Right ventricle myocardium superior (tissue), 1 donor: ENCODE measurements at regions not wholly inside any gene's neighbourhood (a gene's known extent, or its start where the extent isn't known, plus 50 kb on each side); places are given as distances from the start of the nearest gene placed in this dataset.
A peak's percentile ranks its signal among the peaks of the same experiment; 100 is the strongest.

ENCODE experiments used
- ATAC-seq: fragments of 200-7000 bp; cut with Tn5 transposase; one replicate; pipeline ENCODE4 v1.9.1; 2020; ENCODE audit warnings: mild to moderate bottlenecking; ENCODE audit not compliant: poor library complexity
- DNase-seq: peaks from one replicate; pipeline ENCODE4 v3.0.0-alpha.2; 2020
- intact Hi-C: fragments of 100-400 bp; cut with DNase I; formaldehyde crosslinking; loops from one replicate; pipeline ENCODE4 v1.11.2; 2022
- donor health status: DM: no; HTN: yes; CAD: no; lungs with severe emphysema.

DNA sequence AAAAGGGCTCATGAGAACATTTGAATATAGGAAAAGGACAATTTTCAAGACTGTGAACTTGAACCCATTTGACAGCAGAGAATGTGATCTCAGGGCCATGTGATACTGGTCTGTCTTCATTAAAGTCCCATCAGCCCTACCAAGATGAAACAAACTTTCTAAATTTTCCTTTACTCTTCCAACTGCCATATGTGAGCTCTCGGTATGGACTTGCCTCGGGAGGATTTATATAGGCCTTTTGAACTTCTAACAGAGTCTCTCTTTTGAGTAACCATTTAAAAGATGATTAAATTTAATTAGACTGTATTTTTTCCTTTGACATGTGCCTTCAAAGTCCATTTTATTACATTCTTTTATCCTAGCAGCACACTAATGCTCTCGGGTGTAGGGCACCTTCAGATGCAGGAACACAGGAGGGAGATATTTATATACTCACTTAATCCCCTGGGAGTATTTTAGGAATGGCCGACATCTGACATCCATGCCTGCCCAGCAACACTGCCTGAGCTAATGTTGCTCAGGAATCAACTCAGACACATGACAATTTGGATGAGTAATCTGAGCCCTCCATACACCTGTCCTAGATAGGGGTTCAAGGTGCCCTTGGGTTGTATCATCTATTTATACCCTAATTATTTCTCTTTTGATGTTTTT is 155.0 kb downstream of the SLC7A11 start:
- peak; percentile 85 for ATAC-seq
- no peak for DNase-seq
- intact Hi-C loops = no loop called here

DNA sequence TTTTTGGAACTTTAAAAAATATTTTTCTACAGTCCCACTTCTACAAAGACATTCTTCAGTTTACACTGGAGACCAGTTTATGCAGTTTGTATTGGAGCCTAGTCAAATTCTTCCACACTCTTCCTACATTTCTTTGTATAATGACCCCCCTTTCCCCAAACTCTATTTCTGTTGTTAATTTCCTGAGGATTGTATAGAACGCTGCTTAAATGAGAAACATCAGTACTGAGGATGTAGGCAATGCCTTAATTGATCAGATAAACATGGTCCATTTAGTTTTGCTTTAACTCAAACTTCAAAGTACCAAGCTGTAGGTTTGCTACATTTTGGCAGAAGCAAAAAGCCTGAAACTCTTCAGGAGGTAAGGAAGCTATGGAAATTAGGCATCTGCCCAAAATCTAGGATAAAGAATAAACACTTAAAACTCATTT is 155.5 kb downstream of the SLC7A11 start:
- DNase-seq = no peak
- ATAC-seq = no peak
- intact Hi-C loops = no loop called here

DNA sequence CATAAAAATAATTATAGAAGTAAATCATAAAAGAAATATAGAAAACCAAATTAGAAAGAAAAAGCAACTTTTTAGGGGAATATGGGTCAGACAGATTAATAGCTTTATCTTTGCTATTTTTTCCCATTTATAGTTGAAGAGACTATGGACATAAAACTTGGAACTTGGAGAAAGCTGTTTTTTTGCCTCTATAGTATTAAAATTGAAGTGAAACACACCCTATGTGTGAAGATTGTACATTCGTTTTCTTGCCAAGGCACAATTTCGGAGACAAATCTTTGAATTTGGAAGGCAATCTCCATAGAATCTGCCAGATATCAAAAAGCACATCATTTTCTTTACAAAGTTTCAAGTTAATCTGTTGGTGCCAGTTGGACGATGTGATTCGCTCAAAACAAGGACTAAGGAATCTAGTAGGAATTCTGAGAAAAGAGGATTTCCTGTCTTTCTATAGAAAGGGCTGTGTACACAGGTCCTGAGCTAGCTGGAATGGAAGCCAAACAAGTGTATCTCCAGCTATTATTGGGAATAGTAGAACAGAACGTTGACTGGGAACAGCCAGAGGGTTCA is 156.3 kb downstream of the SLC7A11 start:
- ATAC-seq = no peak
- intact Hi-C loops = no loop called here
- DNase-seq = no peak

DNA sequence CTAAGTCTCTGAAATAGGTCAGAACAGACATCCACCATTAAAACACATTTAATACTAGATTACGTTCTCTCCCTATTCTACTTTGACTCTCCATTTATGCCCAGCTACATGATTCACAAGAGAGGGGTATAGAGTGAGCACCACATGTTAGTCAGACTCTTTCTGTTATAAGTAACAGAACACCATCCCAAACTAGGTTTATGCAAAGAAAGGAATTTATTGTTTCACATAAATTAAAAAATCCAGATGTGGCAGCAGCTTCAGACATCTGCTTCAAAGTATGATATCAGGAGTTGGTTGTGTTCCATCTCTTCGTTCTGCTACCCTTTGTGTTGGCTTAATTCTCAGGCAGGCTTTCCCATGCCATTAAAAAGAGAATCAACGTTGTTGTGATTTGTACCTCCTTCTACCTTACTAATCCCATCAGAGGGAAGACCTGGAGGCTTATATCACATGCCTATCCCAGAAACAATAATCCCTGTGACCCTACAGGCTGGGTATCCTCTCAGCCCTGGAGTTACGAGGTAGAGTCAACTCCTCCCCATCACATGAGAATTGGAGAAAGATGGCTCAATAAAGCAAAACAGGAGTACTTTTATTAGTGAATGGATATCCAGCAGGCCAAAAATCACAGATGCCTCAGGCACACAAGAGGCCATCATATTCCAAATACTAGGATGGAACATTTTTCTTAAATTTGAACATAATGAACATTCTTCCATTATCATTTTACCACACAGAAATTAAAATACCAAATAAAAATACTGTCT is 163.2 kb downstream of the SLC7A11 start:
- peak; percentile 31 for ATAC-seq
- DNase-seq = no peak
- intact Hi-C loops = no loop called here

DNA sequence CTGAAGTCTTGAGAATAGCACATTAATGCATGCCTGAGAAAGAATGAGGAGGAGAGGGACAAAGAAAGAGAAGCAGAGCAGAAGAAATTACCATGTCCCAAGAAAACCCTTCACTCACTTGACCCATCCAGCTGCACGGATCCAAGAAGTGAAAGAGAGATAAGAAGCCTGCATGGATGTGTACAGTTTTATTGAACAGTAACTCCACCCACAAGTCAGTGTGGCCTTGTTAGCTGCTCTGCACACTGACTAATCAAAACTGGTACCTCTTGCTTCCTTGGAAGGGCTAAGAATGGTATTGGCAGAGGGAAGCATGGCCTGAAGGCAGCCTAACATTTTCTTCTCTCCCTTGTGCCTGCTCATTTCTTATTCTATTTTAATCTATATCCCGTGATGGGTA is 163.9 kb downstream of the SLC7A11 start:
- DNase-seq (no peak), ATAC-seq (no peak)
- intact Hi-C loops = no loop called here

DNA sequence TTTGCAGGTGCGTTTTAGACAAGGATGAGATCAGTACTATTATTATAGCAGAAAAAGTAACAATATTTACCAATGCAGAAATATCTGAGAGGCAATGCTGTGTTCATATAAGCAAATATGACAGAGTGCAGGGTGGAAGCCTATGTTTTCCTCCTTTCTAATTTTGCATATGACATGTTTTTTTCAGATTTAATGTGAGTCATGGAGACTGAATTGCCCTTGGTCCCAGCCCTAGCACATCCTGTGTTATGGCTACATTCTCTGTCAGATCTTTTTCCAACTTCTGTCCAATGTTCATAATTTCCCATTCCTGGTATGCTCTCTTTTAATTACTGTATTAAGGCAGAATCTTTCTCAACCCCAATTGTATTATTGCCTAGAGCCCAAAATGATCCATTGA is 165.6 kb downstream of the SLC7A11 start:
- intact Hi-C loops = no loop called here
- ATAC-seq (no peak), DNase-seq (no peak)

DNA sequence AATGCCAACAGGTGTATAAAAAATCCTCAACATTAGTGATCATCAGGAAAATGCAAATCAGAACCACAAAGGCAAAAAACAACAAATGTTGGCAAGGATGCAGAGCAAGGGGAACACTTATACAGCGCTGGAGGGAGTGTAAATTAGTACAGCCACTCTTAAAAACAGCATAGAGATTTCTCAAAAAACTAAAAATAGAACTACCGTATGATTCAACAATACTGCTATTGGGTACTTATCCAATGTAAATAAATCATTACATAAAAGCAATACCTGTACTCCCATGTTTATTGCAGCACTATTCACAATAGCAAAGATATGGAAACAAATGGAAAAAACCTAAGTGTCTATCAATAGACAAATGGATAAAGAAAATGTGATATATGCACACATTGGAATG is 171.3 kb downstream of the SLC7A11 start:
- intact Hi-C loops = no loop called here
- DNase-seq (no peak), ATAC-seq (no peak)

DNA sequence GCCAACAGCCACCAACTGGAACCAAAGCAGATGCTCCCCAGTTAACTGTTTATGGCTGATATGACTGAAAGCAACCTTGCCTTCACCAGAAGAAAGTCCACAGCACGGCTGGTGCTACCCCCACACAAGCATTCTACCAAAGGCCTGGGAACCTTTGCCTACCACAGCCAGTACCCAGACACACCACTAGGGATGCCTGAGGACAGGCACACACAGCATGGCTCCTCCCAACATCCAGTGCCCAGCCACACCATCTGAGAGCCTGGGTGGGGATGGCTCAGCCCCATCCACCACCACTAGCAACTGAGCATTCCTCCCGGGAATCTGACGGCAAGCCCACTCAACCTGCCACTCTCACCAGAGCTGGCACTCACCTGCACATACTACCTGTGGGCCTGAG is 178.6 kb downstream of the SLC7A11 start:
- intact Hi-C loops = no loop called here
- ATAC-seq (no peak), DNase-seq (no peak)

DNA sequence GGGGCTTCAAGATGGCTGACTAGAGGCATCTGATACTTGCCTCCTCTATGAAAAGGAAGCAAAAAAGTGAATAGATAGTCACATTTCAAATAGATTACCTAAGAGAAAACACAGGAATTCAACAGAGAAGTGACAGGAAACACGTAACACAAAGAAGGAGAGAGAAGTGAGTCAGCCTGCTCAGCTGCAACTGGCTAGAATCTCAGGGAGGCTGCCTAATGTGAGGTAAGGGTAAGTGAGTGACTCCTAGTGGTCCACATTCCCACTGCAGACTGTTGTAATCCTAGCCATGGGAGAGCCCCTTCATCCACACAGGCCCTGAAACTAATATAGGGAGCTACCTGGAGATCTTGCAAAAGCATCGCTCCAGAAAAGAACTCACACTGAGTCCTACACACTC is 179.2 kb downstream of the SLC7A11 start:
- DNase-seq = no peak
- ATAC-seq = no peak
- intact Hi-C loops = no loop called here

DNA sequence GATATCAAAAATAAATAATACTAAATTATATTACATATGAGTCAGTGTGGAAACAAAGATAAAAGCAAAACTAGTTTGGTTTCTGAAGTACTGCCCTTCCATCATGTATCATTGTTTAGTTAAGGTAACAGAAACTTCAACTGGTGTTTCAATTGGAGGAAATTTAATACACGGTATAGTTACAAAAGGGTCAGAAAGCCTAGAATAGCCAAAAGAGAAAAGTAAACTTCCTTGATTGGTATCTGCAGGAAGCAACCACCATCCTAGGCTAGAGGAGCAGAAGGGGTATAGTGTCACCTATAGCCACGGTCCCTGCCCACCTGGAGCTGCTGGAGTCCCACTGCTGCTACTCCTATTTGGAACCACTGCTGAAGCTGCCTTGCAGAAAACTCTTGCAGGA is 185.6 kb downstream of the SLC7A11 start:
- ATAC-seq (no peak), DNase-seq (no peak)
- intact Hi-C loops = no loop called here

DNA sequence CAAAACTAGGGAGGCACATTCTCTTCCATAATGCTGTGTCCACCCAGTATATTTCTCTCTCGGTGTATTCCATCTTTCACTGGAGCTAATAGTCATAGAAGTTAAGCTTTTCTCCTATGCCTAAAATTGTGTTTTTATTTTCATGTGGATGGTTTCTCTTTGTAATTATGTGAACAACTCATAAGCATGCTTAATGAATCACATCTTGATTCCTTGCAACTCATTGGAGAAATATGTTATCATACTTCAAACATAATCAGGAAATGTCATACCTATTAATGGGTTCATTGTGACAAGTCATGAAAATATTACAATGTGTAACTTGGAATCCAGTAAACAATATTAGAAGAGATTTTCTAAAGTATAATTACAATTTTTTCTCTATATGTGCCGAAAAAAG is 186.3 kb downstream of the SLC7A11 start:
- intact Hi-C loops = no loop called here

DNA sequence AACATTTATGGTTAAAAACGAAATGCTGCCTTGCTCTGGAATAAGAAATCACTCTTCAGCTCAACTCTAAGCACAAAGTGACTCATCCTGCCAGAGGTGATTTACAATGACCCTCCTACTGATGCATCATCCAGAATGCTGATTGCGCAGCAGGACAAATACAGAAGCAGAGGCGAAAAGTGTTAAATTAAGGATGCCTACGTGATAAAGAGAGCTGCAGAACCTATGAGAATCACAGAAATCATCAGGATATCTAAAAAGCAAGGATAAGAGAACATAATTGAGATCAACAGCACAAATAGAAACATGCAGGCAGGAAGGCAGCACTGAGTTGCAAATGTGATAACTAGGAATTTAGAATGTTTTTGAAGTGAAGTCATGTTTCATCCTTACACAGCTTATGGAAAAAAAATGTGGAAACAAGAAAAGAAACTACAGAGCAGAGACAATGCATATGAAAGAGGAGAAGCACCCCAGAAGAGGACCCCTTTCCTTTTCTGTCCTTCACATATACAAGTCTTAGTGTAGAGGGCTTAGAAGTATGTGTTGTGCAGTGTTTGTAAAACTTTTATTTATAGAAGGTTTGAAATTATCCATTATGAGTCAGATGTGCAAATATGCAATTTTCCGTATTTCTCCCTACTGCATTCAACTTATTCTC is 188.4 kb downstream of the SLC7A11 start:
- intact Hi-C loops = no loop called here
- no peak for DNase-seq
- ATAC-seq = no peak

More for the DNA sequence above, 186.3 kb downstream of the SLC7A11 start:
- DNase-seq (no peak), ATAC-seq (no peak)

DNA sequence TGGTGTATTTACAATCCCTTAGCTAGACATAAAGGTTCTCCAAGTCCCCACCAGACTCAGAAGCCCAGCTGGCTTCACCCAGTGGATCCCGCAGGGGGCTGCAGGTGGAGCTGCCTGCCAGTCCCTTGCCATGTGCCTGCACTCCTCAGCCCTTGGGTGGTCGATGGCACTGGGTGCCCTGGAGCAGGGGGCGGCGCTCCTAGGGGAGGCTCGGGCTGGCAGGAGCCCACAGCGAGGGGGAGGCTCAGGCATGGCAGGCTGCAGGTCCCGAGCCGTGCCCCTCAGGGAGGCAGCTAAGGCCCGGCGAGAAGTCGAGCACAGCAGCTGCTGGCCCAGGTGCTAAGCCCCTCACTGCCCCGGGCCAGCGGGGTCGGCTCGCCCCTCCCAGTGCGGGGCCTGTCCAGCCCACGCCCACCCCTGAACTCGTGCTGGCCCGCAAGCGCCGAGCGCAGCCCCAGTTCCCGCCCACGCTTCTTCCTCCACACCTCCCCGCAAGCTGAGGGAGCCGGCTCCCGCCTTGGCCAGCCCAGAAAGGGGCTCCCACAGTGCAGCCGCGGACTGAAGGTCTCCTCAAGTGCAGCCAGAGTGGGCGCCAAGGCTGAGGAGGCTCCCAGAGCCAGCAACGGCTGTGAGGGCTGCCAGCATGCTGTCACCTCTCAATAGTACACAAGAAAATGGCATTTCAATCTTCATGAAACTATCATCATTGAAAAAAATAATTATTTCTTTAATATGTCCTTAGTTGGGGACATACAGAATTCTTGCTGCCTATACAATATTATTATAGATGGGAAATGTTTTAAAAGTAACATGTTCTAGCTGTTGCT is 189.1 kb downstream of the SLC7A11 start:
- intact Hi-C loops = no loop called here
- DNase-seq (no peak), ATAC-seq (no peak)

DNA sequence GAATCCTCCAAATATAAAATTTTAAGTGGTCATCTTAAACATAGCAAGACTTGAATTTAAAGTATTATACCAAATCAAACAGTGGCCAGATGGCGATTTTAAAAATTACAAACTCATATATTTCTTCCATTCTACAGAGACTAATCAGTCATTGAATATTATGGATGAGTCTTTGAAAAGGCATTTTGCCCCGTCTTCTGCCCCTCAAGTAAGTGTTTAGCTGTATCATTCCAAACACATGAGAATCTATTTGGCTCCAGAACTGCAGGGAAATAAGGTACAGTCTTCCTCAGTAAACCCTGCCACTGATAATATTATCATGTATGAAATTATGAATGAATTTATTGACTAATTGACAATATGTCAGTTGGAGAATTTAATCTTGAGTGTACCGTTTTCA is 191.0 kb downstream of the SLC7A11 start:
- intact Hi-C loops = no loop called here
- DNase-seq = no peak
- no peak for ATAC-seq

DNA sequence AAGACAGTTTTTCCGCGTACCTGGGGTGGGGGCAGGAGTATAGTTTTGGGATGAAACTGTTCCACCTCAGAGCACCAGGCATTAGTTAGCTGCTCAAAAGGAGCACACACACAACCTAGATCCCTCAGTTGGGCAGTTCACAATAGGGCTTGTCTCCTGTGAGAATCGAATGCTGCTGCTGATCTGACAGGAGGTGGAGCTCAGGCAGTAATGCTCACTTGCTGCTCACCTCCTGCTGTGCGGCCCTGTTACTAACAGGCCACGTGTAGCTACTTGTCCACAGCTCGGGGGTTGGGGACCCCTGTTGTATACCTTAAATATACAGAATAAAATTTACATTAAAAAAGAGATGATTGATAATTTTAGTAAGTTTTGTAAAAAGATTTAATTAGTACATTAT is 191.5 kb downstream of the SLC7A11 start:
- intact Hi-C loops = no loop called here
- DNase-seq (no peak), ATAC-seq (no peak)

DNA sequence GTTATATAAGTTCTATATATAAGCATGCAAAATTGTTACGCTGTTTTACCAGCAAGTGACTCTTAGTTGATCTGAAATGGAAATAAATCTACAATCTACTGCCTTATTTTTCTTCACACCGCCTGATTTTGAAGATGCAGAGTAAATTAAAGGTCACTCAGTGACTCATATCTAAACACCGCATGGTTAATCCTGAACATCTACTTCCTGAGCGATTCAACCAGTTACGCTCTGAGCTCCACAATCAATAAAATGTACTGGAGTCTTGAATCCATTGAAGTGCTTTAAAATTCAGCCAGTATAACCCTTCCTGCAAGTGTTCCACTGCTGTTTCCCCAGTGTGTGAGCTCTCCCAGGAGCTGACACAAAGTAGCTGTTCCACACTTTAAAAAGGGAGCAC is 192.8 kb downstream of the SLC7A11 start:
- intact Hi-C loops = no loop called here
- ATAC-seq = no peak

DNA sequence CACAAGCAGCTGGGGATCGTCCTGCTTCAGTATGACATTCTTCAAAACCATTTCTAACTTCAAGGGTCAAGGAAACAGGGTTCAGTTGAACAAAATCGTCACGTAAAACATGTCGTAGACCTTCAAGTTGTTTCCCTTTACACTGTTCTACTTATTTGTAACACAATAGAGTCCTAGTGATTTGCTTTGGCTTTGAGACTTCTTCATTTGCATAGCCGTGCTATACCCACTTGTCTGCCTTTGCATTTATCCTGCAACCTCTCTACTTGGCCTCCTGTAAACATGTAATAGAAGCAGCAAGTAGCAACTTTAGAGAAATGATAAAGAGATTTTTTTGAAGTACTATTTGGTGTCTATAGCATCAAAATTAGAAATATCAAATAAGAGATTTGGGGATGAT is 194.9 kb downstream of the SLC7A11 start:
- no peak for ATAC-seq
- intact Hi-C loops = no loop called here
- DNase-seq = no peak

More for the DNA sequence above, 192.8 kb downstream of the SLC7A11 start:
- no peak for DNase-seq

DNA sequence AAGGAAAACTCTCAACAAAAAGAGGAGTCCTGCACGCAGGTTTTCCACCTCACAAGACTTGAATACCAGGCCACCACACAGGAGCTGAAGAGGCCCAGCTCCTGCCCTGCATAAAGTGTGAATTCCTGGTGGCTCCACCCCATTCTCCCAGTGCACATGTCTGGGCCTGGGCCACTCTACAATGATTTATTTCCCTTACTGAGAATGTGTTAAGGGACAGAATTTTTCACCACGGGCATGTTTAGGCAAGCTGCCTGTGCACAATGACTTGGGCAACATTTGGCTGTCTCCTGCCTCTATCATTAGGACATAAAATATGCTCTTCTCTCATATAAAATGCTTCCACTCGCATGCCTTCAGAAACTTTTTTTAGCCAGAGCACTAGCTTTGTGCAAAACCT is 197.1 kb downstream of the SLC7A11 start:
- intact Hi-C loops = no loop called here
- ATAC-seq = no peak
- no peak for DNase-seq

DNA sequence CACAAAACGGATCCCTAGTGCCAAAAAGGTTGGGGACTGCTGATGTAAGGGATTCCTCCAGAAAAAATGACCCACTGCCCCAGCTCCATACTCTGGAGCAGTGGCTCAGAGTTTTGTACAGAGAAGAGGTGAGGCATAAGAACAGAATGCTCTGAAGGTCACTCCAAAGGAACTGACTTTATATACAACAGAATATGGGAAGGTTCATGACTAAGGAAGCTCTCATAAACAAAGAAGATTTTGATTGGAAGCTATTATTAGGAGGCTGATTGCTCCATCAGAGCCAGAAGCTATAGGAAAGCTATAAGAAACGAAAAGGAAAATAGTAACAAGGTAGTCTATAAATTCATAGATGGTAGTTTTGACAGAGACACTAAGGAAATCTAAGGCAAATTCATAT is 203.1 kb downstream of the SLC7A11 start:
- DNase-seq (no peak), ATAC-seq (no peak)
- intact Hi-C loops = loop anchor here (5.0 kb wide), 4 partner anchors 53 to 833 kb away; no protein-coding TSS in a partner anchor
